ENCODE measurements at regions not wholly inside any gene's neighbourhood (a gene's known extent, or its start where the extent isn't known, plus 50 kb on each side); places are given as distances from the start of the nearest gene placed in this dataset.

GRCh38 chr5:58117542-58117941, 342.3 kb downstream of the PLK2 start:
- ATAC-seq (ENCODE audit: insufficient number of reproducible peaks, low FRiP score, low read depth) (no peak), DNase-seq (ENCODE audit: low spot score) (no peak)
- Histone ChIP-seq H3K4me1 (ENCODE audit: control insufficient read depth in 1 of 2, low read depth in 2 of 2) (peaks cover 0 to 22% of the 10 kb centered on the region in 2 donors), H3K9me3 (no peaks in the 10 kb centered on the region), H3K36me3 (no peaks in the 10 kb centered on the region), H3K27me3 (replicated peaks; ENCODE audit: insufficient read depth) (no peaks in the 10 kb centered on the region), H3K27ac (no peak overlapping the region), H3K4me3 (no peak overlapping the region)
- TF ChIP-seq CTCF (IDR thresholded peaks at IDR 0.05) = no peak

GRCh38 chr5:58116346-58116745, 343.5 kb downstream of the PLK2 start:
- no peaks in the 10 kb centered on the region for H3K27me3 ChIP-seq (replicated peaks; ENCODE audit: insufficient read depth)
- no peak for ATAC-seq (ENCODE audit: insufficient number of reproducible peaks, low FRiP score, low read depth)

GRCh38 chr5:58115811-58116210, 344.1 kb downstream of the PLK2 start:
- Histone ChIP-seq H3K36me3 (no peaks in the 10 kb centered on the region), H3K4me1 (ENCODE audit: control insufficient read depth in 1 of 2, low read depth in 2 of 2) (peaks cover 7 to 34% of the 10 kb centered on the region in 2 donors), H3K9me3 (no peaks in the 10 kb centered on the region), H3K4me3 (no peak overlapping the region), H3K27ac (peak overlapping the region in 1 of 2 donors; percentile 46), H3K27me3 (replicated peaks; ENCODE audit: insufficient read depth) (no peaks in the 10 kb centered on the region)
- ATAC-seq (ENCODE audit: insufficient number of reproducible peaks, low FRiP score, low read depth) (no peak), DNase-seq (ENCODE audit: low spot score) (no peak)
- TF ChIP-seq CTCF (IDR thresholded peaks at IDR 0.05) = no peak

More at GRCh38 chr5:58116346-58116745, 343.5 kb downstream of the PLK2 start:
- H3K9me3 ChIP-seq = no peaks in the 10 kb centered on the region
- H3K4me1 ChIP-seq (ENCODE audit: control insufficient read depth in 1 of 2, low read depth in 2 of 2) = peaks cover 5 to 32% of the 10 kb centered on the region in 2 donors
- no peaks in the 10 kb centered on the region for H3K36me3 ChIP-seq
- peak; percentile 25 for TF ChIP-seq CTCF (IDR thresholded peaks at IDR 0.05)
- H3K27ac ChIP-seq = peak overlapping the region in 1 of 2 donors; percentile 46
- no peak overlapping the region for H3K4me3 ChIP-seq
- DNase-seq (ENCODE audit: low spot score) = no peak

- no peak for DNase-seq (ENCODE audit: low spot score)
- no peaks in the 10 kb centered on the region for H3K9me3 ChIP-seq
- no peak overlapping the region for H3K4me3 ChIP-seq
- peaks cover 7 to 34% of the 10 kb centered on the region in 2 donors for H3K4me1 ChIP-seq (ENCODE audit: control insufficient read depth in 1 of 2, low read depth in 2 of 2)
- no peak for TF ChIP-seq CTCF (IDR thresholded peaks at IDR 0.05)
- H3K36me3 ChIP-seq = no peaks in the 10 kb centered on the region
- H3K27me3 ChIP-seq (replicated peaks; ENCODE audit: insufficient read depth) = no peaks in the 10 kb centered on the region
- ATAC-seq (ENCODE audit: insufficient number of reproducible peaks, low FRiP score, low read depth) = no peak
- no peak overlapping the region for H3K27ac ChIP-seq
Observed at GRCh38 chr5:58114324-58114723, 345.6 kb downstream of the PLK2 start.

- Histone ChIP-seq H3K4me3 (no peak overlapping the region), H3K36me3 (no peaks in the 10 kb centered on the region), H3K4me1 (ENCODE audit: control insufficient read depth in 1 of 2, low read depth in 2 of 2) (peaks cover 7 to 34% of the 10 kb centered on the region in 2 donors), H3K27me3 (replicated peaks; ENCODE audit: insufficient read depth) (no peaks in the 10 kb centered on the region), H3K9me3 (no peaks in the 10 kb centered on the region), H3K27ac (no peak overlapping the region)
- DNase-seq (ENCODE audit: low spot score) = no peak
- TF ChIP-seq CTCF (IDR thresholded peaks at IDR 0.05) = no peak
- ATAC-seq (ENCODE audit: insufficient number of reproducible peaks, low FRiP score, low read depth) = no peak
Observed at GRCh38 chr5:58113172-58113571, 346.7 kb downstream of the PLK2 start.
